WTC11 (cell line): ENCODE measurements at regions not wholly inside any gene's neighbourhood (a gene's known extent, or its start where the extent isn't known, plus 50 kb on each side); places are given as distances from the start of the nearest gene placed in this dataset.

Experiments
- AFF4 ChIP-seq: sonication (generic); formaldehyde crosslinking; IDR thresholded peaks from 2 replicates; pipeline ENCODE4 v1.8.1; 2023; ENCODE audit warnings: mild to moderate bottlenecking, missing genetic modification reagents, borderline replicate concordance
- CBFB ChIP-seq: sonication (generic); formaldehyde crosslinking; IDR thresholded peaks from 2 replicates; pipeline ENCODE4 v1.8.1; 2022; ENCODE audit warnings: mild to moderate bottlenecking, low read depth, missing genetic modification reagents
- CTCF ChIP-seq: fragments of 200-600 bp; IDR thresholded peaks from 2 replicates; pipeline ENCODE4 v1.8.0; 2022; ENCODE audit warnings: antibody characterized with exemption
- ELF4 ChIP-seq: sonication (generic); formaldehyde crosslinking; IDR thresholded peaks from 2 replicates; pipeline ENCODE4 v1.8.1; 2022; ENCODE audit warnings: low read depth, mild to moderate bottlenecking, moderate library complexity, missing genetic modification reagents
- ETV6 ChIP-seq: sonication (generic); formaldehyde crosslinking; IDR thresholded peaks from 2 replicates; pipeline ENCODE4 v1.8.1; 2022; ENCODE audit warnings: mild to moderate bottlenecking, missing genetic modification reagents
- JUN ChIP-seq: sonication (generic); formaldehyde crosslinking; IDR thresholded peaks from 2 replicates; pipeline ENCODE4 v1.8.0; 2023; ENCODE audit warnings: mild to moderate bottlenecking, missing genetic modification reagents
- KAT7 ChIP-seq: sonication (generic); formaldehyde crosslinking; IDR thresholded peaks from 2 replicates; pipeline ENCODE4 v1.8.1; 2023; ENCODE audit warnings: missing genetic modification reagents, mild to moderate bottlenecking, borderline replicate concordance
- MLX ChIP-seq: sonication (generic); formaldehyde crosslinking; IDR thresholded peaks from 2 replicates; pipeline ENCODE4 v1.8.1; 2023; ENCODE audit warnings: mild to moderate bottlenecking, missing genetic modification reagents, moderate library complexity
- NFYB ChIP-seq: sonication (generic); formaldehyde crosslinking; conservative IDR thresholded peaks from 2 replicates; pipeline ENCODE4 v1.8.0; 2022; ENCODE audit warnings: low read depth, missing genetic modification reagents
- NR2C2 ChIP-seq: sonication (generic); formaldehyde crosslinking; IDR thresholded peaks from 2 replicates; pipeline ENCODE4 v1.8.0; 2022; ENCODE audit warnings: mild to moderate bottlenecking, missing genetic modification reagents
- RELA ChIP-seq: sonication (generic); formaldehyde crosslinking; IDR thresholded peaks from 2 replicates; pipeline ENCODE4 v1.8.1; 2022; ENCODE audit warnings: missing genetic modification reagents, mild to moderate bottlenecking, borderline replicate concordance
- USF2 ChIP-seq: sonication (generic); formaldehyde crosslinking; IDR thresholded peaks from 2 replicates; pipeline ENCODE4 v1.8.1; 2023; ENCODE audit warnings: mild to moderate bottlenecking, missing genetic modification reagents, moderate library complexity
- ZNF232 ChIP-seq: sonication (generic); formaldehyde crosslinking; IDR thresholded peaks from 2 replicates; pipeline ENCODE4 v1.8.0; 2022; ENCODE audit warnings: mild to moderate bottlenecking, missing genetic modification reagents
- ZSCAN18 ChIP-seq: fragments of 250-450 bp; sonication (Bioruptor Pico); IDR thresholded peaks from 2 replicates; pipeline ENCODE4 v2.1.2; 2022; ENCODE audit warnings: mild to moderate bottlenecking, moderate library complexity

GRCh38 chr10:33783557-33783956 lies 449.1 kb upstream of the NRP1 start:
- TF ChIP-seq CTCF (no peak), AFF4 (CRISPR knock-in tag) (no peak), ETV6 (CRISPR knock-in tag) (no peak), RELA (CRISPR knock-in tag) (no peak), KAT7 (CRISPR knock-in tag) (no peak), JUN (CRISPR knock-in tag) (no peak), NR2C2 (no peak), ELF4 (CRISPR knock-in tag) (no peak), USF2 (CRISPR knock-in tag) (no peak), CBFB (no peak), ZSCAN18 (CRISPR knock-in tag) (no peak), ZNF232 (CRISPR knock-in tag) (no peak), NFYB (CRISPR knock-in tag) (no peak), MLX (CRISPR knock-in tag) (no peak)
